ENCODE measurements at regions not wholly inside any gene's neighbourhood (a gene's known extent, or its start where the extent isn't known, plus 50 kb on each side); places are given as distances from the start of the nearest gene placed in this dataset.

GRCh38 chr20:22504829-22505377 is 79.5 kb downstream of the FOXA2 start:
- TF ChIP-seq, protein P1, sequence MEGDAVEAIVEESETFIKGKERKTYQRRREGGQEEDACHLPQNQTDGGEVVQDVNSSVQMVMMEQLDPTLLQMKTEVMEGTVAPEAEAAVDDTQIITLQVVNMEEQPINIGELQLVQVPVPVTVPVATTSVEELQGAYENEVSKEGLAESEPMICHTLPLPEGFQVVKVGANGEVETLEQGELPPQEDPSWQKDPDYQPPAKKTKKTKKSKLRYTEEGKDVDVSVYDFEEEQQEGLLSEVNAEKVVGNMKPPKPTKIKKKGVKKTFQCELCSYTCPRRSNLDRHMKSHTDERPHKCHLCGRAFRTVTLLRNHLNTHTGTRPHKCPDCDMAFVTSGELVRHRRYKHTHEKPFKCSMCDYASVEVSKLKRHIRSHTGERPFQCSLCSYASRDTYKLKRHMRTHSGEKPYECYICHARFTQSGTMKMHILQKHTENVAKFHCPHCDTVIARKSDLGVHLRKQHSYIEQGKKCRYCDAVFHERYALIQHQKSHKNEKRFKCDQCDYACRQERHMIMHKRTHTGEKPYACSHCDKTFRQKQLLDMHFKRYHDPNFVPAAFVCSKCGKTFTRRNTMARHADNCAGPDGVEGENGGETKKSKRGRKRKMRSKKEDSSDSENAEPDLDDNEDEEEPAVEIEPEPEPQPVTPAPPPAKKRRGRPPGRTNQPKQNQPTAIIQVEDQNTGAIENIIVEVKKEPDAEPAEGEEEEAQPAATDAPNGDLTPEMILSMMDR (IDR thresholded peaks at IDR 0.05; ENCODE audit: insufficient read depth, low read depth, low read length), result no peak
- no peak for TF ChIP-seq EZH2 (IDR thresholded peaks at IDR 0.05; ENCODE audit: insufficient read depth, low read length)

All from astrocyte (in vitro differentiated cells and primary cell).